Activated T-cell treated with anti-CD3 and anti-CD28 coated beads, Interleukin-2, amount 50 U/mL, for 24 hours (primary cell): ENCODE measurements at regions not wholly inside any gene's neighbourhood (a gene's known extent, or its start where the extent isn't known, plus 50 kb on each side); places are given as distances from the start of the nearest gene placed in this dataset.
"Not testable (repeated sequence)": the region's sequence is repeated elsewhere in the genome, so short reads cannot be mapped to it uniquely, and the experiment has no call there.

Source experiments
- DNase-seq: peaks from one replicate; pipeline ENCODE4 v3.0.0-alpha.2; 2020
- H3K27ac Mint-ChIP-seq: 2 replicates; pipeline ENCODE4 v1.8.0; 2020; ENCODE audit warnings: mild to moderate bottlenecking, mixed read lengths
- H3K27me3 Mint-ChIP-seq: 2 replicates; pipeline ENCODE4 v1.8.0; 2020; ENCODE audit warnings: mixed read lengths
- H3K36me3 Mint-ChIP-seq: 2 replicates; pipeline ENCODE4 v1.8.0; 2020; ENCODE audit warnings: low read depth, mixed read lengths
- H3K4me1 Mint-ChIP-seq: 2 replicates; pipeline ENCODE4 v1.8.0; 2020; ENCODE audit warnings: low read depth, mixed read lengths
- H3K4me3 Mint-ChIP-seq: 2 replicates; pipeline ENCODE4 v1.8.0; 2020; ENCODE audit warnings: mild to moderate bottlenecking, moderate library complexity, mixed read lengths
- H3K9me3 Mint-ChIP-seq: 2 replicates; pipeline ENCODE4 v1.8.0; 2020; ENCODE audit warnings: mixed read lengths

DNA sequence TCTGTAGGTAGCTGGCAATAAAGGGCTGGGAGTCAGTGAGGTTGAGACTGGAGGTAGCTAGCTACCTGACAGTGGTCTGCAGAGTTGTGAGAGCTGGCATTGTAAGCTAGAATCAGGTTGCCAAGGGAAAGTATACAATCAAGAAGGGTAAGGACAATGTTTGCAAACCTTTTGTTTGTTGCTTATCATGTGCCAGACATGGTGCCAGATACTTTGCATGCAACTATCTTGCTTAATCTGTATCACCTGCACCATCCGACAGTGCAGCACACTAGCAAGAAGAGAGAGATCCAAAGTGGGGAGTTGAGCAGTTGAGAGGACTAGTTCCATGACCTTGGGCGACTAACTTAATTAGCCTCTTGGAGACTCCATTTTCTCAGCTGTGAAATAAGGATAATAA, 236.4 kb downstream of the PDCD6IP start:
- H3K36me3 Mint-ChIP-seq: no peaks in the 10 kb centered on the region
- H3K4me1 Mint-ChIP-seq: no peaks in the 10 kb centered on the region

DNA sequence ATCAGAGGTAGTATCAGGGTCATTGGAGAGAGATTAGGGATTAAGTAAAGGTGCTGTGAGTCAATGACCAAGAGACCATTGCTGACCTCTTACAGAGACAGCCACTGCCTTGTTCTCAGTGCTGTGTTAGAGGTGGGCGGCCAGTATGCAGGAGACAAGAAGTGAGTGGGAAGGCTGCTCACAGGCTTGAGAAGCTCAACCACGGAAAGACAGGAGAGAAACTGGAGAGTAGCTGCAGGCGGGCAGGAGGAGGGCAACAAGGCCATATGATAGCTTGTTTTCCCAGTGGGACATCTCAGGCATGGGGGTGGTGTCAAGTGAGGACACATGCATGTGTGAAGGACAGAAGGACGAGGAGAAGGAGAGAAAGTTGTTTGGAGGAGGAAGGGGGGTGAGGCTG, 237.3 kb downstream of the PDCD6IP start:
- Mint-ChIP-seq H3K27ac (no peak overlapping the region), H3K4me3 (no peak overlapping the region), H3K9me3 (no peaks in the 10 kb centered on the region), H3K4me1 (no peaks in the 10 kb centered on the region), H3K27me3 (no peaks in the 10 kb centered on the region), H3K36me3 (no peaks in the 10 kb centered on the region)
- DNase-seq: no peak

More for the DNA sequence above, 236.4 kb downstream of the PDCD6IP start:
- no peak overlapping the region for H3K27ac Mint-ChIP-seq
- H3K4me3 Mint-ChIP-seq: no peak overlapping the region
- DNase-seq: no peak
- no peaks in the 10 kb centered on the region for H3K27me3 Mint-ChIP-seq
- H3K9me3 Mint-ChIP-seq: no peaks in the 10 kb centered on the region

DNA sequence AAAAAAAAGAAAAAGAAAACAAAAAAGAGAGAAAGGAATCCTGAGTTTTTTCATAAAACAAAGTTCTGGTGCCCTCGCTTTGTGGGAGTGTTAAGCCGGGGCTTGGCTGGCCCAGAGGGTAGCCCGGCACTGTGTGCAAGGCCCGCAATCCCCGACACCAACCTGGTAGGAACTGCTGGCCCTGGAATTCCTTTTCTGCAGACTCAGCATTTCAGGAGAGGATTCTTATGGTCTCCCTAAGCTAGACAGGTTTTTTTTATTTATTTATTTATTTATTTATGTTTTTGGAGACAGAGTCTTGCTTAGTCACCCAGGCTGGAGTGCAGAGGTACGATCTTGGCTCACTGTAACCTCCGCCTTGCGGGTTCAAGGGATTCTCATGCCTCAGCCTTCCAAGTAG, 238.8 kb downstream of the PDCD6IP start:
- no peaks in the 10 kb centered on the region for H3K4me1 Mint-ChIP-seq
- H3K4me3 Mint-ChIP-seq: no peak overlapping the region
- H3K9me3 Mint-ChIP-seq: no peaks in the 10 kb centered on the region
- DNase-seq: no peak
- H3K27ac Mint-ChIP-seq: no peak overlapping the region
- no peaks in the 10 kb centered on the region for H3K36me3 Mint-ChIP-seq
- H3K27me3 Mint-ChIP-seq: no peaks in the 10 kb centered on the region

DNA sequence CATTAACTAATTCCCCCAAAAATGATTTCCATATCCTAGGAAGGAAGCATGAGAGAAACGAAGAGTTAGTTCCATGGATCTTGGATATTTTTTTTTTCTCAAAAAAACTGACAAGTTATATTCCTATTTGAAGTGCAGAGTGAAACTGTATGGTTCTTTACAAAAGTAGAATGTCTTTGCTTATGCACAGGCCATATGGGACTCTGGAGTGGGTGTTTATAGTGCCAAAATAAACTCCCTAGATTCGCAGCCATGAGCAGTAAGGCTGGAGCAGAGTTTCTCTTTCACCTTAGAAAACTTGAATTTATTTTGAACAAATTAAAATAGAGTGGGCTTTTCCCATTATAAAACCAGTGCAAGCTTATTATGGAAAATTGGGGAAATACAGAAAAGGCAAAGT, 239.7 kb downstream of the PDCD6IP start:
- no peaks in the 10 kb centered on the region for H3K27me3 Mint-ChIP-seq
- no peak overlapping the region for H3K27ac Mint-ChIP-seq
- H3K4me3 Mint-ChIP-seq: no peak overlapping the region
- DNase-seq: no peak
- H3K4me1 Mint-ChIP-seq: no peaks in the 10 kb centered on the region
- no peaks in the 10 kb centered on the region for H3K36me3 Mint-ChIP-seq
- no peaks in the 10 kb centered on the region for H3K9me3 Mint-ChIP-seq

DNA sequence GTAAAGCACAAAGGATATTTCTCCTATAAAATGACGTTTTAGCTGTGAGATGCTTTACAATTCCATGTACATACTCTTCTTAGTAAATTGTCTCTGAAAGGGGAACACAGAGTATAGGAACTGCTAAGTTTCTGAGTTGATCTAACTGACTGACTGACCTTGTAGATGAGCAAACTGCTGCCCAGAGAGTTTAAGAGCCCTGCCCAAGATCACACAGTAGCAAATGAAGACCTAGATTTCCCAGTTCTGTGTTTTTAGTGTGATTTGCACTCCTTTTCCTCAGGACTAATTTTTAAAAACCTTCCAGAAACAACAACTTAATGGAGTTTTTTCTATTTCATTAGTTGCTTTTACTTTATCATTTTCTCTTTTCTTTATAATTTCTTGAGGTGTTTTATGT, 247.7 kb downstream of the PDCD6IP start:
- H3K36me3 Mint-ChIP-seq: no peaks in the 10 kb centered on the region
- no peak overlapping the region for H3K27ac Mint-ChIP-seq
- H3K9me3 Mint-ChIP-seq: no peaks in the 10 kb centered on the region
- no peaks in the 10 kb centered on the region for H3K4me1 Mint-ChIP-seq
- H3K27me3 Mint-ChIP-seq: no peaks in the 10 kb centered on the region
- DNase-seq: no peak
- no peak overlapping the region for H3K4me3 Mint-ChIP-seq

DNA sequence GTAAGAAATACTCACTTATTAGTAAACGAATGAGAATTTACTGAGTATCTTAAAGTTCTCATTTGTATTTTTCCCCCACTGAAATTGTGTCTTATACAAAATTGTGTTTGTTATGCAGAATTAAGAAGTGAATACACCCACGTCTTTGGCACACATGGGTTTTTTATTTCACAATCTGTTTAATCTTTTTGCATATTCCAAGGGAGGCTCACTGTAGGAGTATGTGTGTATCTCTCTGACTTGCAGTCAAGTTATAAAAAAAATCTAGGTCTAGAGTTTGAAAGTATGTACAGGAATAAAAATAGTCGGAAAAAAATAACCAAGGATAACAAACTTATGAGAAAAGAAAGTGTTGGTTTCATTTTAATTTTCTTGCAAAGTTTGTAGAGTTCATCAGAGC, 255.2 kb downstream of the PDCD6IP start:
- Mint-ChIP-seq H3K9me3 (no peaks in the 10 kb centered on the region), H3K27me3 (peaks cover 6% of the 10 kb centered on the region), H3K4me1 (peaks cover 4% of the 10 kb centered on the region), H3K36me3 (no peaks in the 10 kb centered on the region), H3K4me3 (no peak overlapping the region), H3K27ac (no peak overlapping the region)
- no peak for DNase-seq

DNA sequence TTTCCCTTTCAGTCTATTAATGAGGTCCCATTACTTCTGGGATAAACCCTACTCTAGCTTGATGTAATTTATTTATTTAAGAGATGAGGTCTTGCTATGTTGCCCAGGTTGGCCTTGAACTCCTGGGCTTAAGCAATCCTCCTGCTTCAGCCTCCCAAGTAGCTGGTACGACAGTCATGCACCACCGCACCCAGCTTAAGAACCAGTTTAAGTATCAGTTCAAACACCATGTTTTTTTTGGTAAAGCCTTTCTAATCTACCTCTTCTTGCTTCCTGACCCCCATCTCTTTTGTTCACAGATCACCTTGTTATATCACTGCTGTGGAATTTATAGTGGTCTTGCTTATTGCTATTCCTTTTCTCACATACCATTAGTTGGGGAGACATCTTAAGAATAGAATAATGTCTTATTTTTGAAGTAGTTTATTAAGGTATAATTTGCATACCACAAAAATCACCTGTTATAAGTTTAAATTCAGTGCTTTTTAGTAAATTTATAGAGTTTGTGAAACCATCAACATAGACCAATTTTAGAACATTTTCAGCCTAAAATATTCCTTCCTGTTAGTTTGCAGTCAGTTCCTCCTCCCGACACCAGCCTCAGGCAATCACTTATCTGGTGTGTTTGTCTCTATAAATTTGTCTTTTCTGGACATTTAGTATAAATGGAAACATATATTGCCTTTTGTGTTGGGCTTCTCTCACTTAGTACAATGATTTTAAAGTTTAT, 257.9 kb downstream of the PDCD6IP start:
- peaks cover 6% of the 10 kb centered on the region for H3K9me3 Mint-ChIP-seq
- no peak overlapping the region for H3K27ac Mint-ChIP-seq
- peaks cover 6% of the 10 kb centered on the region for H3K27me3 Mint-ChIP-seq
- H3K4me1 Mint-ChIP-seq: peaks cover 4% of the 10 kb centered on the region
- no peak for DNase-seq
- no peaks in the 10 kb centered on the region for H3K36me3 Mint-ChIP-seq
- H3K4me3 Mint-ChIP-seq: no peak overlapping the region

DNA sequence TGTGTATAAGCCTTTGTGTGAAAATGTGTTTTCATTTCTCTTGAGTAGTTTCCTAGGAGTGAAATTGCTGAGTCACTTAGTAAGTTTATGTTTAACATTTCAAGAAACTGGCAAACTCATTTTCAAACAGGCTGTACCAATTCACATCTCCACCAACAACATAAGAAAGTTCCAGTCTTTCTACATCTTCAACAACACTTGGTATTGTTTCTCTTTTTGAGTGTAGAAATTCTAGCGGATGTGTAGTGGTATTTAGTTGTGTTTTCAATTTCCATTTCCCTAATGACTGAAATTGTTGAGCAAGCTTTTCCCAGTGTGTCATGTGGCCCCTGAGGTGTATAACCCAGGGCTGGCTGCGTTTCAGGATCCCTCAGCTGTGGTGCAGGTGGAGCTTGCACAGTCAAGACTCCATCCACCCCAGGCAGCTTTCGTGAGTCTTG, 258.5 kb downstream of the PDCD6IP start:
- H3K27me3 Mint-ChIP-seq: peaks cover 6% of the 10 kb centered on the region
- H3K27ac Mint-ChIP-seq: no peak overlapping the region
- H3K9me3 Mint-ChIP-seq: peaks cover 6% of the 10 kb centered on the region
- no peak overlapping the region for H3K4me3 Mint-ChIP-seq
- H3K4me1 Mint-ChIP-seq: peaks cover 4% of the 10 kb centered on the region
- no peak for DNase-seq
- H3K36me3 Mint-ChIP-seq: no peaks in the 10 kb centered on the region

DNA sequence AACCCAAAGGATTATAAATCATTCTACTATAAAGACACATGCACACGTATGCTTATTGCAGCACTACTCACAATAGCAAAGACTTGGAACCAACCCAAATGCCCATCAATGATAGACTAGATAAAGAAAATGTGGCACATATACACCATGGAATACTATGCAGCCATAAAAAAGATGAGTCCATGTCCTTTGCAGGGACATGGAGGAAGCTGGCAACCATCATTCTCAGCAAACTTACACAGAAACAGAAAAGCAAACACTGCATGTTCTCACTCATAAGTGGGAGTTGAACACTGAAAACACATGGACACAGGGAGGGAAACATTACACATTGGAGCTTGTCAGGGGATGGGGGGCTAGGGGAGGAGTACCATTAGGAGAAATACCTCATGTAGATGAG, 262.6 kb downstream of the PDCD6IP start:
- H3K4me3 Mint-ChIP-seq, H3K4me1 Mint-ChIP-seq, H3K9me3 Mint-ChIP-seq, H3K36me3 Mint-ChIP-seq, H3K27me3 Mint-ChIP-seq, DNase-seq, H3K27ac Mint-ChIP-seq: not testable (repeated sequence)

DNA sequence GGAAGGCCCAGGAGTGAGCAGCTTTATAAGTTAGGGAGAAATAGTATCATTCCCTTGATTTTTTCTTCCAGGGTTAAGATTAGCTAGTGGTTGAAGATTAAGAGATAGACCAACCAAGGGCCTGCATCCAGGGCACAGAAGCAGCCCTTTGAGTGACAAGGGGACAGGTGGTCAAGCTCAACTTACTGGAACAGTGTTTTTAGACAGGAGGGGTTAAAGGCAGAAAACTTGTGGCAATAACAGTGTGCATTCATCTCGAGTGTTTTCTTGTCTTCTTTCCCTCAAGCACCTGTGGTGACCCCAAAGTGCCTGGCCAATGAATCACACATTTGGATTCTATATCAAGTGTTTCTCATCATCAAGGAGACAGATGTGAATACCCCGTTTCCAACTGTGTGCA, 267.5 kb downstream of the PDCD6IP start:
- H3K4me1 Mint-ChIP-seq: no peaks in the 10 kb centered on the region
- H3K4me3 Mint-ChIP-seq: no peak overlapping the region

DNA sequence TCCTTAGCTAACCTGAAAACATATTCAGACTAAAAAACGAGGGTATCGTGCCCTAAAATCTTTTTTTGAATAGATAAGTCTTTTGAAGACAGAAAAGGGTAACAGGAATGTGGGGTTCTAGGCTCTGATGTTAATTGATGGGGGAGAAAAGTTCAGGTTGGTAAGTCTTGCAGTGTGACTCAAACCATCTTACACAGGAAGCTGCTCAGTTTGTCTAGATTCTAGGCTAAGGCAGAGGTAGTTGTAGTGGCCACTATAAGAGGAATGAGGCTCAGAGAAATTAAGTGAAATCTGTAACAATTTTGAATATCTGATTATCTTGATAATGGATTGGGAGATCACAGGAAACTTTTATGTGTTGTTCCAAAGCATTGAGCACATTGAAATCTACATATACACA, 267.9 kb downstream of the PDCD6IP start:
- Mint-ChIP-seq H3K9me3 (no peaks in the 10 kb centered on the region), H3K27me3 (no peaks in the 10 kb centered on the region), H3K36me3 (no peaks in the 10 kb centered on the region)

More for the DNA sequence above, 267.5 kb downstream of the PDCD6IP start:
- Mint-ChIP-seq H3K27ac (no peak overlapping the region), H3K9me3 (peaks cover 3% of the 10 kb centered on the region), H3K27me3 (no peaks in the 10 kb centered on the region), H3K36me3 (no peaks in the 10 kb centered on the region)
- DNase-seq: no peak

DNA sequence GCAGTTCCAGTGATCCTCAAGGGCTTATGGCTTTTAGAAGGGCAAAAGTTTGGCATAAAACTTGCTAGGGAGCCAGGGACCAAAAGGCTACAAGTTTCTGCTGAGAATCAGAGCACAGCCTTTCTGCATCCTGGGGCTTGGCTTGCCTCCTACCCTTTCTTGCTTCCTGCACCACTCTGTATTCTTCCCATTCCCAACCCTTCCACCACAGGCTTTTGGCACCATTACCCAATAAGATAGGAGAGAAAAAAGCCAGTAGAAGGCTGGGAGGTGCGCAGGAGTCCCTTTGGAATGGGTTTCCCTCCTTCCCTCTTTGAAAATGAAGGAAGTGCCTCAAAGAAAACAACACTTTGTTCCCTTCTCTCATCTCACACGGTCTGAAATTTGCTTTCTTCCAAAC, 268.6 kb downstream of the PDCD6IP start:
- Mint-ChIP-seq H3K36me3 (no peaks in the 10 kb centered on the region), H3K4me1 (no peaks in the 10 kb centered on the region), H3K27ac (no peak overlapping the region), H3K4me3 (no peak overlapping the region), H3K27me3 (no peaks in the 10 kb centered on the region), H3K9me3 (no peaks in the 10 kb centered on the region)
- no peak for DNase-seq

More for the DNA sequence above, 267.9 kb downstream of the PDCD6IP start:
- no peak for DNase-seq
- Mint-ChIP-seq H3K27ac (no peak overlapping the region), H3K4me3 (no peak overlapping the region), H3K4me1 (no peaks in the 10 kb centered on the region)

DNA sequence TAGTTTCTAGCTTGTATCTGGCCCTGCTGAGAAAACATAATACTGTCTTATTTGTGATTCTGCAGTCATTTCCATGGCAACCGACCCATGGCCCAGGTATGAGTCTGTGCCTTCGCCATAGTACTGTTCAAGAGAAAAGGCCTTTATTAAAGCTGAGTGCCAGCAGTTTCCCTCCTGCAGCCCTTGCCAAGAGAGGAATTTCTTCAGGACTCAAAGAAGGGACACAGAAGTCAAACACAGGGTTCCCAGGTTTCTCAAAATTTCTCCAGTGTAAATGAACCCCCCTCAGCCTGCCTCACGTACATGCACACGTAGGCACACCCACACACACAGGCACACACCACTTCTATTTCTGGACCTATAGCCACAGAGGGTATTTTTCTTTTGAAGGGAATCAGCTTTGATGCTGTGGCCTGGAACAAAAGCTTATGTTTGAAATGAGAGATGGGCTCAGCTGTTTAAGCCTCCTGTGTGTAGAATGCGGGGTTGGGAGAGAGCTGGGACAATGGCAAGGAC, 269.2 kb downstream of the PDCD6IP start:
- H3K4me1 Mint-ChIP-seq: no peaks in the 10 kb centered on the region
- no peak overlapping the region for H3K27ac Mint-ChIP-seq
- H3K4me3 Mint-ChIP-seq: no peak overlapping the region
- H3K36me3 Mint-ChIP-seq: no peaks in the 10 kb centered on the region
- DNase-seq: no peak
- no peaks in the 10 kb centered on the region for H3K9me3 Mint-ChIP-seq
- no peaks in the 10 kb centered on the region for H3K27me3 Mint-ChIP-seq

DNA sequence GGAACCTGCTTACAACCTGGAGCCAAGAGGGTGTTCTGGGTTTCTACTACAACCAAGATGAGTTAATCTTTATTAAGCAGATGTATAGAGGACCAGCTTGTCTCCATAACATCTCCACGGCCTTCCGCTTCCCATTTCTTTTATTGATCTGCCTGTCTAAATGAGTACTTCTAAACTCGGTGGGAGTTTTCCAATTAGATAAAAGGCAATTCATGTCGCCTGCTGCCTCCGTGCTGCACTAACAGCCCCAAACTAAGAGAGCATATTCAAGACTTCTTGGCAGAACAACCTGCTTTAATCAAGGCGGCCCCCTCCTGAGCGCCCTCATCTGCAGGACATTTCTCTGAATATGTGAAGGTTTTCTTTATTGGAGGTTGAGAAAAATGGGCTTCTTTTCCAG, 270.1 kb downstream of the PDCD6IP start:
- Mint-ChIP-seq H3K4me3 (no peak overlapping the region), H3K4me1 (no peaks in the 10 kb centered on the region), H3K27ac (no peak overlapping the region), H3K9me3 (no peaks in the 10 kb centered on the region), H3K27me3 (no peaks in the 10 kb centered on the region), H3K36me3 (no peaks in the 10 kb centered on the region)
- no peak for DNase-seq

DNA sequence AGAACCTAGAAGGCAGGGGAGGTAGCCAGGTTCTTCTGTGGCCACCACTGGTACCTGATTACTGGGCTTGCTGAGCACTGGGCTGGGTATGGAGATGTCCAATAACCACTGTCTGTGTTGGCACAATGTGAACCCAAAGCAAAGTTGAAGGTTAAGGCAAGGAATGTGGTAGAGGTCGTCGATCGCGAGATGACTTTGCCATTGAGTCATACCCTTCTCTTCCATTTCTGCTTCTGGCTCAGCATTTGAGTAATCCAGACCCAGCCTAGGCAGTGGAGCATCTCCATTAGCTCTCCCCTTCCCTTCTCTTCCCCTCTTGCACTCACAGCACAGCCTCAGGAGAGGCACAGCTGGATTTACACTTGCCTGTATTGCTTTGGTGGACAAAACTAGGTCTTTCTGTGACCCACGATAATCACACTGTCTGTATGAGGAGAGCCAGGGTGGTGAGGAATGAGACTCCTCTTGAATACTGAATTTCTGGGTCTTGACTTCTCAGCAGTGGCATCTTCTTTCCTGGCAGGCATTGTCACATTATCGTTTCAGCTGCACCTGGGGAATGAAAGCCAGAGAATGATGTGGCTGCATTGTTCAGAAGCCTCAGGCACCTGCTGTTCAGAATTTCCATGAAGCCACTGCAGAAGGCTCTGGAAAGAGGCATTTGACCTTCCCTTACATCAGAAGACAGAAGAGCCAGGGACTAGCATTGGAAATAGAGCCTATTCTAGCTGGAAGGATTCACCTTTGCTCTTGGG, 272.6 kb downstream of the PDCD6IP start:
- Mint-ChIP-seq H3K27ac (no peak overlapping the region), H3K9me3 (no peaks in the 10 kb centered on the region), H3K36me3 (no peaks in the 10 kb centered on the region), H3K27me3 (no peaks in the 10 kb centered on the region), H3K4me1 (no peaks in the 10 kb centered on the region), H3K4me3 (no peak overlapping the region)
- DNase-seq: no peak
